ENCODE measurements at regions not wholly inside any gene's neighbourhood (a gene's known extent, or its start where the extent isn't known, plus 50 kb on each side); places are given as distances from the start of the nearest gene placed in this dataset.

- no peak for DNase-seq (ENCODE audit: low read depth, low spot score)
- Histone ChIP-seq H3K27me3 (ENCODE audit: insufficient read depth, insufficient read length) (no peaks in the 10 kb centered on the region), H3K9ac (ENCODE audit: insufficient read length, low read depth) (no peak overlapping the region), H3K4me1 (ENCODE audit: insufficient read depth, insufficient read length) (no peaks in the 10 kb centered on the region), H3K4me3 (ENCODE audit: insufficient read length, low read depth) (no peak overlapping the region), H3K36me3 (ENCODE audit: insufficient read depth, insufficient read length, low read length) (no peaks in the 10 kb centered on the region), H3K9me3 (ENCODE audit: insufficient read depth, low read length) (no peaks in the 10 kb centered on the region)
- TF ChIP-seq ZNF274 (IDR thresholded peaks at IDR 0.05; ENCODE audit: low read depth, low read length) (no peak), SUZ12 (IDR thresholded peaks at IDR 0.05; ENCODE audit: extremely low read depth, insufficient read depth, insufficient read length) (no peak), YY1 (IDR thresholded peaks at IDR 0.05; ENCODE audit: insufficient read depth, insufficient read length) (no peak)
These were observed 1285.5 kb upstream of the GJE1 start for GRCh38 chr6:140847262-140847645.

DNA sequence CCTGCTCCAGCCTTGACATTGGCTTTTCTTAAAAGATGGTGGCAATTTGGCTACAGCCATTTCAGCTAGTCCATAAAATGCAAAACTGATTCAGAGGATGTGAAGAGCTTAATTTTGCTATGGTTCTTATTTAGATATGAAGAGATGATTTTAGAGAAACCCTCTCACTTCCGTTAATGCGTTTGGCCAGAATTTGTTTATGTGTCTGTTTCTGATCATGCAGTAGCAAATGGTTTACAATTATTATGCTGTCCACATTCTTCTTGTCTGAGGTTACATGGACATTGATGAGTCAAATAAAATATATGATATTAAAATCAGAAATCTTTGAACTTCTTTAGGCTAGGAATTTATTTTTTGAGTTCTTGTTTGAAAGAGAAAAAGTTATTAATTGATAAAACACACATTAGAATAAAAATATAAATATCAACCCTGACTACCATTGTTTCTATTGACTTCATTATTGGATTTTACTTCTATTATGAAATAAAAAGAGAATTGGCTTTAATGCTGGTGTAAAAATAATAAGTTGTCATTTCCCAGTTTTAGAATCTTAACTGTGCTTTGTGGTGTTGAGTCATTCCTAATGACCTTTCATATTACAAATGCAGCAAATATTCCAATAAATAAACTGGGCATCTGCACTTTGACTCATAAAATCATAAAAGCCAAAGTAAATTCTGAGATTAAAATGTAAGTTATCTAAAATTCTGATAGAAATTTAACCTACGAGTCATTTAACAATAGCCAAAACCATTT, 1286.0 kb upstream of the GJE1 start:
- no peak for DNase-seq (ENCODE audit: low read depth, low spot score)
- H3K4me1 ChIP-seq (ENCODE audit: insufficient read depth, insufficient read length): no peaks in the 10 kb centered on the region
- no peaks in the 10 kb centered on the region for H3K9me3 ChIP-seq (ENCODE audit: insufficient read depth, low read length)
- H3K9ac ChIP-seq (ENCODE audit: insufficient read length, low read depth): no peak overlapping the region
- TF ChIP-seq YY1 (IDR thresholded peaks at IDR 0.05; ENCODE audit: insufficient read depth, insufficient read length) (no peak), ZNF274 (IDR thresholded peaks at IDR 0.05; ENCODE audit: low read depth, low read length) (no peak), SUZ12 (IDR thresholded peaks at IDR 0.05; ENCODE audit: extremely low read depth, insufficient read depth, insufficient read length) (no peak)
- H3K36me3 ChIP-seq (ENCODE audit: insufficient read depth, insufficient read length, low read length): no peaks in the 10 kb centered on the region
- no peak overlapping the region for H3K4me3 ChIP-seq (ENCODE audit: insufficient read length, low read depth)
- no peaks in the 10 kb centered on the region for H3K27me3 ChIP-seq (ENCODE audit: insufficient read depth, insufficient read length)

DNA sequence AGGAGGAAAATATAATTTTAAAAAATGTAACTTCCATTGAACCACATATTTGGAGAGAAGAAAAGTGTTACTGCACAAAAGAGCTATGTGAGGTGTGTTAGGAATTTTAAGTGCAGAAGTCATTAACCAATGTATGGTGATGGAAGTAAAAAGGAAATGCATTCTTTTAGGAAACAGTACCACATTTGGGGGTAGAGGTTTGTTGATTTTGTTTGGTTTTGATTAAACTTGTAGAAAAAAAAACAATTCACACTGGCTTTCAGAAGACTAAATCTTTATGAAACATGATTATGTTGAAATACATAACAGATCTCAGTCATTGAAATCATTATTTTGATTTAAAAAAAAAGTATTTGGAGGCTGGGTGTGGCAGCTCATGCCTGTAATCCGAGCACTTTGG, 1287.0 kb upstream of the GJE1 start:
- Histone ChIP-seq H3K27me3 (ENCODE audit: insufficient read depth, insufficient read length) (no peaks in the 10 kb centered on the region), H3K4me1 (ENCODE audit: insufficient read depth, insufficient read length) (no peaks in the 10 kb centered on the region), H3K36me3 (ENCODE audit: insufficient read depth, insufficient read length, low read length) (no peaks in the 10 kb centered on the region), H3K9ac (ENCODE audit: insufficient read length, low read depth) (no peak overlapping the region), H3K9me3 (ENCODE audit: insufficient read depth, low read length) (no peaks in the 10 kb centered on the region), H3K4me3 (ENCODE audit: insufficient read length, low read depth) (no peak overlapping the region)
- no peak for DNase-seq (ENCODE audit: low read depth, low spot score)
- TF ChIP-seq ZNF274 (IDR thresholded peaks at IDR 0.05; ENCODE audit: low read depth, low read length) (no peak), YY1 (IDR thresholded peaks at IDR 0.05; ENCODE audit: insufficient read depth, insufficient read length) (no peak), SUZ12 (IDR thresholded peaks at IDR 0.05; ENCODE audit: extremely low read depth, insufficient read depth, insufficient read length) (no peak)

- no peak for DNase-seq (ENCODE audit: low read depth, low spot score)
- TF ChIP-seq ZNF274 (IDR thresholded peaks at IDR 0.05; ENCODE audit: low read depth, low read length): no peak
- TF ChIP-seq SUZ12 (IDR thresholded peaks at IDR 0.05; ENCODE audit: extremely low read depth, insufficient read depth, insufficient read length): no peak
- no peak for TF ChIP-seq YY1 (IDR thresholded peaks at IDR 0.05; ENCODE audit: insufficient read depth, insufficient read length)
- Histone ChIP-seq H3K9me3 (ENCODE audit: insufficient read depth, low read length) (no peaks in the 10 kb centered on the region), H3K36me3 (ENCODE audit: insufficient read depth, insufficient read length, low read length) (no peaks in the 10 kb centered on the region), H3K4me3 (ENCODE audit: insufficient read length, low read depth) (no peak overlapping the region), H3K27me3 (ENCODE audit: insufficient read depth, insufficient read length) (no peaks in the 10 kb centered on the region), H3K9ac (ENCODE audit: insufficient read length, low read depth) (no peak overlapping the region), H3K4me1 (ENCODE audit: insufficient read depth, insufficient read length) (no peaks in the 10 kb centered on the region)
These were observed 1288.6 kb upstream of the GJE1 start for GRCh38 chr6:140844167-140844566.

DNA sequence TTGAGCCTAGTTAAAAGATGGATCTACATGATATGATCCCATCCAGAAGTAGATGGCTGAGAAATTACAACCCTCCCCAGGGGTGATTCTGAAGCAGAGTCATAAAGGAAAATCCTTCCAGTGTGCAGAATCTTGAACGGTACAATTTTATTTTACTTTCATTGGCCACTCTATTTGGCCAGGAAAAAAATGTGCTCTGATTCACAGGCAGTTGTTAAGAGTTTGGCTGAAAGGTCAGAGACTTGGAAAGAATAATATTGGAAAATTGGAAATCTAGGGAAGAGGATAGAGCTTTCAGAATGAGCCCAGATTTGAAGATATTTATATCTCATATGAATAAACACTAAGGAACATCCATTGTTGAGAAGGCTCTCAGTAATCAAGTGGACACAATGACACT, 1299.3 kb upstream of the GJE1 start:
- TF ChIP-seq SUZ12 (IDR thresholded peaks at IDR 0.05; ENCODE audit: extremely low read depth, insufficient read depth, insufficient read length): no peak
- no peak for TF ChIP-seq ZNF274 (IDR thresholded peaks at IDR 0.05; ENCODE audit: low read depth, low read length)
- TF ChIP-seq YY1 (IDR thresholded peaks at IDR 0.05; ENCODE audit: insufficient read depth, insufficient read length): no peak
- H3K9ac ChIP-seq (ENCODE audit: insufficient read length, low read depth): no peak overlapping the region
- no peaks in the 10 kb centered on the region for H3K9me3 ChIP-seq (ENCODE audit: insufficient read depth, low read length)
- H3K4me3 ChIP-seq (ENCODE audit: insufficient read length, low read depth): no peak overlapping the region
- no peaks in the 10 kb centered on the region for H3K27me3 ChIP-seq (ENCODE audit: insufficient read depth, insufficient read length)
- no peaks in the 10 kb centered on the region for H3K36me3 ChIP-seq (ENCODE audit: insufficient read depth, insufficient read length, low read length)
- no peak for DNase-seq (ENCODE audit: low read depth, low spot score)
- H3K4me1 ChIP-seq (ENCODE audit: insufficient read depth, insufficient read length): no peaks in the 10 kb centered on the region

GRCh38 chr6:140830666-140831065, 1302.1 kb upstream of the GJE1 start:
- no peak for TF ChIP-seq SUZ12 (IDR thresholded peaks at IDR 0.05; ENCODE audit: extremely low read depth, insufficient read depth, insufficient read length)
- TF ChIP-seq ZNF274 (IDR thresholded peaks at IDR 0.05; ENCODE audit: low read depth, low read length): no peak
- TF ChIP-seq YY1 (IDR thresholded peaks at IDR 0.05; ENCODE audit: insufficient read depth, insufficient read length): no peak
- no peak overlapping the region for H3K4me3 ChIP-seq (ENCODE audit: insufficient read length, low read depth)
- no peak for DNase-seq (ENCODE audit: low read depth, low spot score)
- H3K9me3 ChIP-seq (ENCODE audit: insufficient read depth, low read length): no peaks in the 10 kb centered on the region
- no peaks in the 10 kb centered on the region for H3K4me1 ChIP-seq (ENCODE audit: insufficient read depth, insufficient read length)
- H3K27me3 ChIP-seq (ENCODE audit: insufficient read depth, insufficient read length): no peaks in the 10 kb centered on the region
- H3K9ac ChIP-seq (ENCODE audit: insufficient read length, low read depth): no peak overlapping the region
- no peaks in the 10 kb centered on the region for H3K36me3 ChIP-seq (ENCODE audit: insufficient read depth, insufficient read length, low read length)

- no peak overlapping the region for H3K9ac ChIP-seq (ENCODE audit: insufficient read length, low read depth)
These were observed 1303.9 kb upstream of the GJE1 start for GRCh38 chr6:140828856-140829255.

More at GRCh38 chr6:140828856-140829255, 1303.9 kb upstream of the GJE1 start:
- DNase-seq (ENCODE audit: low read depth, low spot score): no peak
- no peak for TF ChIP-seq ZNF274 (IDR thresholded peaks at IDR 0.05; ENCODE audit: low read depth, low read length)
- TF ChIP-seq YY1 (IDR thresholded peaks at IDR 0.05; ENCODE audit: insufficient read depth, insufficient read length): no peak
- TF ChIP-seq SUZ12 (IDR thresholded peaks at IDR 0.05; ENCODE audit: extremely low read depth, insufficient read depth, insufficient read length): no peak
- Histone ChIP-seq H3K9me3 (ENCODE audit: insufficient read depth, low read length) (no peaks in the 10 kb centered on the region), H3K4me3 (ENCODE audit: insufficient read length, low read depth) (no peak overlapping the region), H3K27me3 (ENCODE audit: insufficient read depth, insufficient read length) (no peaks in the 10 kb centered on the region), H3K4me1 (ENCODE audit: insufficient read depth, insufficient read length) (no peaks in the 10 kb centered on the region), H3K36me3 (ENCODE audit: insufficient read depth, insufficient read length, low read length) (no peaks in the 10 kb centered on the region)
